ENCODE measurements at regions not wholly inside any gene's neighbourhood (a gene's known extent, or its start where the extent isn't known, plus 50 kb on each side); places are given as distances from the start of the nearest gene placed in this dataset.

DNA sequence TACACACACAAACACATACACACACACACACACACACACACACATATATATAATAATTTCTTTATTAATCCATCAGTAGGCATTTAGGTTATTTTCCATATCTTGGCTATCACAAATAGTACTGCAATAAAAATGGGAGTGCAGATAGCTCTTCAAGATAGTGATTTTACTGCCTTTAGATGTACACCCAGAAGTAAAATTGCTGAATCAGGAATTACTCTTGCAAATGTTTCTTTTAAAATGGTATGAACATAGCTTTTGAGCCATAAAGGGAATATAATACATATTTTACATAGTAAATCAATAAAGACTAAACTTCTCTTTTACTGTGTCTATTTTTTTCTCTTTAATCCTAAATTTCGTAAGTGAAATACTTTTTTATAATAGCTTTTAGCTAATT is 1251.1 kb downstream of the ZPLD1 start:
- ATAC-seq, result no peak

DNA sequence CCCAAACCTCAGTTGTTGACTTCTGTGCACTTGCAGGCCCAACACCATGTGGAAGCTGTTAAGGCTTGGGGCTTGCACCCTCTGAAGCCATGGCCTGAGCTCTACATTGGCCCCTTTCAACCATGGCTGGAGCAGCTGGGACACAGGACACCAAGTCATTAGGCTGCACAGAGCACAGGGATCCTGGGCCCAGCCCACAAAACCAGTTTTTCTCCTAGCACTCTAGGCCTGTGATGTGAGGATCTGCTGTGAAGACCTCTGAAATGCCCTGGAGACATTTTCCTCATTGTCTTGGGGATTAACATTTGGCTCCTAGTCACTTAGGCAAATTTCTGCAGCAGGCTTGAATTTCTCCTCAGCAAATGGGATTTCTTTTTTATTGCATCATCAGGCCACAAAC is 1255.7 kb downstream of the ZPLD1 start:
- ATAC-seq, result no peak

- no peak for ATAC-seq
Observed at GRCh38 chr3:103693831-103694230, 1259.0 kb downstream of the ZPLD1 start.

DNA sequence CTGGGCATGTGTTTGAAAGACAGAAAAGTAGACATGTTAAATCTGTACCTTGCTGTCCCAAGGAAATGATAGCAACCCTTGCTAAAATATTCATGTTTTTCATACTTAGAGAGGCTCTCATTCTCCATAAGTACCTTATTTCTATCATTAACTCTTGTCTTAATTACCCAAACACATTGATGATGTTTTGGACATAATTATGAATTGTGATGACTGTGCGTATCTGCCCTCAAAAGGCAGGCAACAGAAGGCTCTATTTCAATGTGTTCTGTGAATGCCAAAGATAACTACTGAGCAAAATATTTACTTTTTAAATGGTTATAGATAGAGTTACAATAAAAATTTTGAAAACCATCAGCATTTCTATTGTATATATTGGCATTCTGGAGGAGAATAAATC is 1263.8 kb downstream of the ZPLD1 start:
- no peak for ATAC-seq

DNA sequence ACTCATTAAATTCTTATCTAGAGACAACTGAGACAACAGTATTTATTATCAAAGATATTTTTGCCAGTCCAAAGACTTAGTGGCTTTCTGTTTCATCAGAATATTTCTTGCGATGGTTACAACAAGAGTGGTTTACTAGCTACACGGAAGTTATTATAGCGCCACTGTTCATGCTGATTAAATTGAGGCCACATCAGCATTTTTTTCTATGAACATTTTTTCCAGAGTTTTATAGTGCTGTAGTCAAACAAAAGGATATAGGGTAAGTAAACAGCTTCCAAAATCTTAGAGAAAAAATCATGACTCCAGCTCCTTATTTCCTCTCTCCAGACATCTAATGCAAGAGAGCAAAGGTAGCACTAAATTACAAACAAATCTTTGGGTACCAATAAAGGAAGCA is 1264.4 kb downstream of the ZPLD1 start:
- no peak for ATAC-seq

GRCh38 chr3:103705641-103706040 is 1270.8 kb downstream of the ZPLD1 start:
- ATAC-seq, result no peak

- ATAC-seq, result no peak
Observed at GRCh38 chr3:103706671-103707070, 1271.9 kb downstream of the ZPLD1 start.

- no peak for ATAC-seq
Observed at GRCh38 chr3:103711670-103712069, 1276.9 kb downstream of the ZPLD1 start.

- ATAC-seq, result no peak
Observed at GRCh38 chr3:103712320-103713008, 1277.6 kb downstream of the ZPLD1 start.

DNA sequence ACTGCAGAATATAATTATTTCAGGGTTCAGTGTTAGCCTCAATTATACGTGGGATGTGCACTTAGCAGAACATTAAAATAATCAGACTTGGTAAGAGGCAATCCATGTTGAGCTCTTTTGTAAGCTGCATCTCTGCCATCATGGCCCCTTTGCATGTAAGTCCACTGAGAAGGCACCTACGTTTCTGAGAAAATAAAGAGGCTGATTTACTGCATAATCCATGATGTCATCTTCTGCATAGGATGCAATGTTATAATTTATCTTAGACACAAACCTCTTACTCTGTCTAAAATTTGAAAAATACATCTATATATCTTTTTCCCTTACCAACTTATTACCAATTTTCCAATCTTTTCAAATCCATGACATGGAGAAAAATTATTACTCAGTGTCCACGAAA is 1294.7 kb downstream of the ZPLD1 start:
- no peak for ATAC-seq

- no peak for ATAC-seq
Observed at GRCh38 chr3:103730744-103731143, 1295.9 kb downstream of the ZPLD1 start.

- no peak for ATAC-seq
Observed at GRCh38 chr3:103752986-103753385, 1318.2 kb downstream of the ZPLD1 start.

DNA sequence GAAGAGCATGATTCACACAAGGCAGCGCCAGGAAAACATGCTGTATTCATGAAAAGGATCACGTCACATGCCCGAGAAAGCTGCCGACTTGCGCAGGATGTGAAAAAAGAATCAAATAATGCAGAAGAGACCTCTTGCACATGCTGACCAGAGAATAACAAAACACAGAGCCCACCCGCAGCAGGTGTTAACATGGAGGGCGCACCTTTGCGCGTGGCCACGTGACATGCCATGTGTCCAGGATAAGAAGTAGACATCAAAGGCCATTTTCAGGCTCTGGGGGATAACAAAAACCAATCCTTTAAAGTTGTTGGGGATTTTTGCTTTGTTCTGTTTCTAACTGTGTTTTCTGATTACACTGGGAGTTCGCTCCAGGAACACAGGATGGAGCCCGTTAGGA is 1332.8 kb downstream of the ZPLD1 start:
- no peak for ATAC-seq

GRCh38 chr3:103785017-103785416 is 1350.2 kb downstream of the ZPLD1 start:
- ATAC-seq, result no peak

GRCh38 chr3:103785537-103785936 is 1350.7 kb downstream of the ZPLD1 start:
- ATAC-seq, result no peak

- ATAC-seq, result no peak
Observed at GRCh38 chr3:103786296-103786695, 1351.5 kb downstream of the ZPLD1 start.

- no peak for ATAC-seq
Observed at GRCh38 chr3:103787164-103787871, 1352.5 kb downstream of the ZPLD1 start.

GRCh38 chr3:103787879-103788278 is 1353.1 kb downstream of the ZPLD1 start:
- no peak for ATAC-seq

- no peak for ATAC-seq
Observed at GRCh38 chr3:103791786-103792515, 1357.1 kb downstream of the ZPLD1 start.

DNA sequence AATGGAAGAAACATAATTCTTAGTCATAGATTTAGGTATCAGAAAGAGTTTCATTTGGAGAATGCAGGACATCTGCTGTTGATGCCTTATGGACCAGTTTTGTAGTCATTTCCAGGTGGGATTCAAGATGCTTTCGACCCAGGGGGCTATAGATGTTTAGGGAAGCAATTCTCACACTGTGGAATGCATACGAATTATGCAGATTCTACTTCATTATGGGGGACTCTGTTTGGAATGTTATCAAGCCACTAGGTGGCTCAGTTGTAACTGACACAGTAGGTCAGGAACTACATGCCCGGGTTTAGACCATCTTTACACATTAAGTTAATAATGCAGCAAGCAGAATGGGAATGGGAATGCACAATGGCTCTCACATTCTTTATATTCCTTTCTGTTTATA is 1359.8 kb downstream of the ZPLD1 start:
- no peak for ATAC-seq

GRCh38 chr3:103796068-103796467 is 1361.3 kb downstream of the ZPLD1 start:
- ATAC-seq, result no peak

DNA sequence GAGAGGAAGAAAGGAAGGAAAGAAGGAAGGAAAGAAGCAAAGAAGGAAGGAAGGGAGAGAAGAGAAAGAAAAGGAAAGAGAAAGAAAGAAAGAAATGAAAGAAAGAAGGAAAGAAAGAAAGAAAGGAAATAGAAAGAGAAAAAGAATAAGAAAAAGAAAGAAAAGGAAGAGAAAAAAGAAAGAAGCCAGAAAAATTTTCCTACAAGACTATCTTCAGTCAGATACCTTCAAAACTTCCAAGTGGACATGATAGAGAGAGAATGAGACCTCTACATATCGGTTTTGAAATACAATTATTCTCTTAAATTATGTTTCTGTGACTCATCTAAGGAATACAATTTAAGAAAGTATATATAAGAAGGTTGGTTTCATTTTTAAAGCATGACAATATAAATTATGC is 1369.0 kb downstream of the ZPLD1 start:
- ATAC-seq, result no peak

DNA sequence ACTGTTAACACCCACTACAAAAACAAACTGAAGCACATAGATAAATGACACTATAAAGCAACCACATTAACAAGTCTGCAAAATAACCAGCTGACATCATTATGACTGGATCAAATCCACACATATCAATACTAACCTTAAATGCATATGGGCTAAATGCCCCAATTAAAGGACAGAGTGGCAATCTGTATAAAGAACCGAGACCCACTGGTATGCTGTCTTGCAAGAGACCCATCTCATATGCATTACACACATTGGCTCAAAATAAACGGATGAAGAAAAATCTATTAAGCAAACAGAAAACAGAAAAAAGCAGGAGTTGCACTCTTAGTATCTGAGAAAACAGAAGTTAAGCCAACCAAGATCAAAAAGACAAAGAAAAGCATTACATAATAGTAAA is 1375.4 kb downstream of the ZPLD1 start:
- ATAC-seq, result no peak

- ATAC-seq, result no peak
Observed at GRCh38 chr3:103813955-103814354, 1379.1 kb downstream of the ZPLD1 start.
